GM12874 (cell line): ENCODE measurements at regions not wholly inside any gene's neighbourhood (a gene's known extent, or its start where the extent isn't known, plus 50 kb on each side); places are given as distances from the start of the nearest gene placed in this dataset.

Source experiments
- CTCF ChIP-seq: IDR thresholded peaks from 2 replicates; pipeline ENCODE4 v1.5.1; 2011; ENCODE audit warnings: low read depth, mild to moderate bottlenecking, control low read depth, low read length, moderate library complexity; ENCODE audit not compliant: insufficient read depth

DNA sequence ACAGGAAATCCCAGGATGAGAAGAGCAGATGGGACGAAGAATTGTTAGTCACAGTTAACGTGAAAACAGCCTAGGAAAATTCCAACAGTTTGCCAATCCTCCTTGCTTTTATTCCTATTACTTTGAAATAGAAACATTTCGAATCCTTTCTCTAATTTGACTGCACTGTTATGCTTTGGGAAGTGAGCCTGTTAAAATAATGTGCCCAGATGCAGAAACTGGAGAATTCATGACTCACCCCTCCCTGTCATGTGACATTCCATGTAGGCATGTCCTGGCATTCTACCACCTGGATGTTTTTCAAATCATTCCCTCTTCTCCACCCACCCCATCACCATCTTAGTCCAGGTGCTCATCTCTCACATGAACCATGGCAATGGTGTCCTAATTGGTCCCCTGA lies 107.3 kb downstream of the MINAR1 start:
- no peak for TF ChIP-seq CTCF

DNA sequence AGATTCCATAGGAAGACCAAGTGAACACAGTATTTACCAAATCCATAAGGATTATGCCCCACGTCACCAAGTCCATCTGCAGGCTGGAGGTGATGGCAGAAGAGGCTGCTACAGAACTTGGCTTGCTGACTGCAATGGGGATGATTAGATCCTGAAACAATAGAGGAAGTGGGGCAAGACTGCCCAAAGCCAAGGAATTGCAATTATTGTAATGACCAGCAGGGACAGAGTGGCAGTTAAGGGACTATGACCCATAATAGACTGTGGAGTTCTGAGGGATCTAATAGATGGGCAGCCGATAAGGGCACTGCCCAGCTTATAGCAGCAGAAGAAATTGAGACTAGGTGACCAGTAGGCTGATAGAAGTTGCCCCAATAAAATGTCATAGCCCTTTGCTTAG lies 108.4 kb downstream of the MINAR1 start:
- peak; percentile 28; the same call in 1 of the 2 replicates for TF ChIP-seq CTCF

GRCh38 chr15:79541196-79541595 lies 109.1 kb downstream of the MINAR1 start:
- TF ChIP-seq CTCF, result no peak

- 0 out of 2 replicates have a peak, but pooled peaks have one; percentile 13 for TF ChIP-seq CTCF
Observed at GRCh38 chr15:79543097-79543496, 111.0 kb downstream of the MINAR1 start.

- no peak for TF ChIP-seq CTCF
Observed at GRCh38 chr15:79549196-79549595, 117.1 kb downstream of the MINAR1 start.

- no peak for TF ChIP-seq CTCF
Observed at GRCh38 chr15:79560384-79560783, 128.2 kb downstream of the MINAR1 start.

- TF ChIP-seq CTCF, result no peak
Observed at GRCh38 chr15:79561982-79562381, 129.8 kb downstream of the MINAR1 start.

DNA sequence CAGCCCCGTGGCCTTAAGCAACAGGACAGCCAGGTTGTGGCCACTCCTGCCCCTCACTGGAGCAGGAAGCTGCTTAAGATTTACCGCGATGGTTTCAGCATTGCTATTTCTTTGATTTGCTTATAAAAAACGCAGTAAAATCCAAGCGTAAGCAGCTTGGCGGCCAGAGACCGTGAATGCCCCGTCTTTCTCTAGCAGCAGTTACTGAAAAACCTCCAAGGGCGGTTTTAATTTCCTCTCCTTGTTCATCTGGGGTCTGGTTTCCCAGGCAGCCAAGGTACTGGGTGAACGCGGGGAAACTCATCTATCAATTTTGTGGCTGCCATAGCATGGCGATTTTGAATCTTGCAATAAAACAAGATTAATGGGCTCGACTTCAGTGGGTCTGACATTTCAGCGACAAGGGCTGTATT lies 130.3 kb downstream of the MINAR1 start:
- TF ChIP-seq CTCF, result no peak
